Inferior parietal cortex (tissue), 1 donor: ENCODE measurements at regions not wholly inside any gene's neighbourhood (a gene's known extent, or its start where the extent isn't known, plus 50 kb on each side); places are given as distances from the start of the nearest gene placed in this dataset.

Experiments used
- DNase-seq: peaks from one replicate; pipeline ENCODE4 v3.0.0-alpha.2; 2016; ENCODE audit errors: extremely low spot score

- DNase-seq, result no peak
These were observed 72.5 kb upstream of the C11orf87 start for GRCh38 chr11:109349276-109350080.

DNA sequence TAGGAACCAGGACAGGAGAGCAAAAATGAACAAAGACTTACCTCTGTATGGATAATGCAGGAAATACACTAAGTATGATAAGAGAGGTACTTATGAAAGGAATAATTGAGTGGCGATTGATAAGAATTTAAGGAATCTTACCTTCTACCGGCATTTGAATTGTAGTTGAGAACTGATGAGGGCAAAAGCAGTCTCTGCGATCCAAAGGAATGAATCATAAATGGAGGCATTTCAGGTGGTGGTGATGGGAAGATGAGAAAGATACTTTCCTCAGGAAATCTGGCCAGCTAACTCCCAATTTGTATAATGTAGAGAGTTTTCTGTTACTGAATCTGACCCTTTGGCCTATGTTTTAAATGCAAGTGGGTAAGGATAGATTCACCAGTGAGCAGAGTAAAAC is 71.9 kb upstream of the C11orf87 start:
- no peak for DNase-seq

DNA sequence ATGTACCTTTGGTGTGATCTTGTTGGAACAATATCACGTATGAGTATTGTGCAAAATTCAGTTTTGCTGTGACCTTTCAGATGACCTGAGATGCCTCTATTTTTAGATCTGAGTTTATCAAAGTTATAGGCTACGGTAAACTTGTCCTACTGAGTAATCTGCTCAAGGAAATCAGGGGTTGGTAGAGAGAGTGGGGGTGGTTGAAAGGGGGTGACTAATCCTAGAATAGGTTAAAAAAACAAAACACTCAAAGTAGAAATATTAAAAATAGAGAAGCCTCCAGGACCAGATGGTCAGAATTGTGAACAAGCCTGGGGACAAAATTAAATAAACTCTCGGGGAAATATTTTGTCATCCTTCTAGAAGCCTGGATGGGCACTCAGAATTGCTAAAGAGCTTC is 59.9 kb upstream of the C11orf87 start:
- DNase-seq, result no peak

- DNase-seq, result no peak
These were observed 58.3 kb upstream of the C11orf87 start for GRCh38 chr11:109363682-109364081.

DNA sequence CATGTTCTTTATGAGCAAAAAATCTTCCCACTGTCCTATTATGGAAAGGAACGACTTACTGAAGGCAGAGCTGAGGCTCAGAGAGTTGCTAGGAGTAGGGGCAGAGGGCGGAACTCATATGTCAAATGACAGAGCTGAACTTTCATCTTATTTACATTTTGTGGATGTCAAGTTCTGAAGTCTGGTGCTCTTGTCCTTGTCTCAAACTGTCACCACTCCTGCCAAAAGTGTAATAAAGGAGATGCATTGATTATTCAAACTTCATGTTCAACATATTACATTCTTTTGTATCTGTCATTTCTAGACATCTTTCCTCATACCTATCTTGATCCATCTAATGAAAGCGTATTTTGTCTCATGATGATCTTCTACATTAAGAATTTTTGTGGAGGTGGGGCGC is 57.1 kb upstream of the C11orf87 start:
- no peak for DNase-seq

DNA sequence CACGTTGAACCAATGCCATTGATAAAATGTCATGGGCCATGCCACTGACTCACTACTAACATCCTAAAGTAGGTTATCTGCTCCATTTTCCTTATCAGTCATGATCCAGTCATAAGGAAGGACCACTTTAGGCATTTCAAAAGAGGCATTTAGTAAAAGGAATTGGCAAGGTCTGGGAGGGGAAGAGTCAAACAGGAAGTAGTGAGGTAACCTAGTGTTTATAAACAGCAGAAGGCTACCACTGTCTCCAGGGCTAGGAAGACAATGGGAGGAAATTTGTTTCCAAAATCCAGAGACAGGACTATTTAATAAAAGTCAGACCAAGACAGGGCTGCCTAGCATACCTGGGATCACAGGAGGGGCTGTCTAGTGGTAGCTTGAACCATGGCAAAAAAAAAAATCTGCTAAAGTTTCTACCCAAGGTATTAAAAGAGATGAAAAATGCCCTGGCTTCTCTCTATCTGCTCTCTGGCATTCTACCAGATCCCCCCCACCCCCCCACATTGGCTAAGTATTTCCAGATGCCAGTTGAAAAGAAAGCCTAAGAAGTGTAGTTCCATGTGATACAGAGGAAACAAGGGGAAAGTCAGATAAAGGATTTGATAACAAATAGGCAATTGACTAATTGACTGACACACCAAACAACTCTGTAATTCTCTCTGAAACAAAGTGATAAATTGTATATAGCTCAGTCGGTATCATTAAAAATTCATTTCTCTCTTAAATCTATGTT is 50.4 kb upstream of the C11orf87 start:
- DNase-seq, result no peak
